GM23248 (cell line): ENCODE measurements at regions not wholly inside any gene's neighbourhood (a gene's known extent, or its start where the extent isn't known, plus 50 kb on each side); places are given as distances from the start of the nearest gene placed in this dataset.

ENCODE experiments used
- EZH2 ChIP-seq: fragments of 200-600 bp; sonication (generic); IDR thresholded peaks from 2 replicates; pipeline ENCODE4 v1.6.1; 2018; ENCODE audit warnings: antibody characterized with exemption, mild to moderate bottlenecking; ENCODE audit not compliant: insufficient read depth, poor library complexity, severe bottlenecking
- EZH2phosphoT487 ChIP-seq: fragments of 200-600 bp; sonication (generic); IDR thresholded peaks from 2 replicates; pipeline ENCODE4 v1.6.1; 2018; ENCODE audit warnings: antibody characterized with exemption, moderate library complexity, mild to moderate bottlenecking, low read depth; ENCODE audit not compliant: insufficient read depth

GRCh38 chr2:160651416-160652200 is 158.0 kb upstream of the RBMS1 start:
- TF ChIP-seq EZH2 (no peak), EZH2phosphoT487 (no peak)
